ENCODE measurements at regions not wholly inside any gene's neighbourhood (a gene's known extent, or its start where the extent isn't known, plus 50 kb on each side); places are given as distances from the start of the nearest gene placed in this dataset.

DNA sequence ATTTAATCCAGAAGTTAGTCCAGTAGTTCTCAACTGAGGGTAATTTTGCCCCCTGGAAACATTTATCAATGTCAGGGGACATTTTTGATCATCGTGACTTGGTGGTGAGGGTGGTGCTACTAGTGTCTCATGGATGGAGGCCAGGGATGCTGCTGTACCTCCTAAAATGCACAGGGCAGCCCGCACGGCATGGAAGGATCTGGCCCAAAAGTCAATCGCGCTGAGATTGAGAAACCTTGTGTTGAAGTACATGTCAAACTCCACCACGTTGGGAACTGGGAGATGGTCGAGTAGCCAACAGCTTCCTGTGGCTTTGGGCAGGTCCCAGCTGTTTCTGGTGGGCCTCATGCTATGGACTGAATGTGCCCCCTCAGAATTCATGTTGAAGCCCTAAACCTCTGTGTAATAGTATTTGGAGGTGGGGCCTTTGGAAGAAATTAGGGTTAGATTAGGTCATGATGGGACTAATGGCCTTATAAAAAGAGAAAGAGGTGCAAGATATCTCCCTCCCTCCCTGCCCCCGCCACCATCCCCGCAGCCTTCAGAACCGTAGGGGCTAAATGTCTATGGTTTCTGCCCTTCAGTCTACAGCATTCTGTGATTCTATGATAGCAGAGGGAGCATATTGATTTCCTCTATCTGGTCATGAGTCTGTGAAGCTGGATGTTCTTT lies 259.7 kb downstream of the MYCN start:
- Histone ChIP-seq H2BK5ac (ENCODE audit: low read depth, low read length, poor library complexity, severe bottlenecking) (no peak overlapping the region), H2AK9ac (replicated peaks; ENCODE audit: low read depth, low read length, poor library complexity) (no peak overlapping the region), H3K14ac (replicated peaks; ENCODE audit: low read depth, low read length) (no peak overlapping the region), H3K56ac (ENCODE audit: extremely low read depth, insufficient read depth, low read length) (no peak overlapping the region), H2BK20ac (ENCODE audit: low read depth, low read length) (no peak overlapping the region), H3K9me3 (ENCODE audit: control insufficient read depth, insufficient read depth, low read length) (peaks cover 57% of the 10 kb centered on the region), H2BK120ac (ENCODE audit: low read depth, low read length) (no peak overlapping the region), H3K4me2 (ENCODE audit: low read depth, low read length) (no peak overlapping the region), H4K8ac (ENCODE audit: low read depth in 2 of 2, low read length in 2 of 2) (no peak overlapping the region), H3K9me1 (ENCODE audit: insufficient read depth, low read length) (no peaks in the 10 kb centered on the region), H2AFZ (replicated peaks; ENCODE audit: low read length, poor library complexity) (no peak overlapping the region), H3K27me3 (ENCODE audit: control insufficient read depth, insufficient read depth, low read length) (no peaks in the 10 kb centered on the region), H3K18ac (ENCODE audit: low read depth, low read length) (no peak overlapping the region), H3K79me1 (ENCODE audit: low read depth in 1 of 2, low read length in 2 of 2) (no peaks in the 10 kb centered on the region), H4K20me1 (ENCODE audit: insufficient read depth, low read length) (no peaks in the 10 kb centered on the region), H3K36me3 (ENCODE audit: control insufficient read depth, insufficient read depth, low read length) (no peaks in the 10 kb centered on the region), H3K4me1 (ENCODE audit: control insufficient read depth, insufficient read depth, low read length) (no peaks in the 10 kb centered on the region), H4K91ac (ENCODE audit: insufficient read depth, low read depth, low read length) (no peak overlapping the region), H2AK5ac (ENCODE audit: low read depth, low read length) (no peak overlapping the region), H3K27ac (ENCODE audit: insufficient read depth, low read length) (no peak overlapping the region), H3K23ac (ENCODE audit: low read depth, low read length) (no peak overlapping the region), H3K4me3 (ENCODE audit: insufficient read depth, low read depth, low read length) (no peak overlapping the region), H3K9ac (ENCODE audit: low read depth, low read length) (no peak overlapping the region), H2BK15ac (ENCODE audit: low read depth, low read length) (no peak overlapping the region), H3K4ac (ENCODE audit: low read depth, low read length) (no peak overlapping the region), H4K5ac (ENCODE audit: low read depth, low read length) (no peak overlapping the region)
- ChIA-PET POLR2A (ENCODE audit: unreplicated experiment) (no interaction called here), CTCF (no interaction called here)
- dilution Hi-C loops (cut with HindIII; ENCODE audit: low sequenced_read_pairs, unreplicated experiment) (no loop called here), intact Hi-C loops (cut with micrococcal nuclease) (no loop called here), in situ Hi-C loops (cut with MboI; ENCODE audit: low sequenced_read_pairs) (no loop called here)
- ATAC-seq (ENCODE audit: low read depth) (no peak), DNase-seq (no peak)
- BruUV-seq (replicated peaks), result no TSS peak
- TF ChIP-seq RAD21 (IDR thresholded peaks at IDR 0.05; ENCODE audit: low read length) (no peak), NFE2L2 (IDR thresholded peaks at IDR 0.05; ENCODE audit: low read depth, low read length) (no peak), RCOR1 (IDR thresholded peaks at IDR 0.05; ENCODE audit: insufficient replicate concordance, low read length) (no peak), MXI1 (IDR thresholded peaks at IDR 0.05; ENCODE audit: borderline replicate concordance, low read depth, low read length) (no peak), FOS (IDR thresholded peaks at IDR 0.05; ENCODE audit: low read depth, low read length) (no peak), CEBPB (IDR thresholded peaks at IDR 0.05; ENCODE audit: low read depth, low read length) (no peak), CHD1 (IDR thresholded peaks at IDR 0.05; ENCODE audit: low read depth, low read length) (no peak), SMC3 (IDR thresholded peaks at IDR 0.05; ENCODE audit: low read depth, low read length) (no peak), CTCF (conservative IDR thresholded peaks at IDR 0.05; ENCODE audit: low read depth, low read length) (no peak), MAZ (IDR thresholded peaks at IDR 0.05; ENCODE audit: borderline replicate concordance, low read depth, low read length) (no peak), POLR2A (IDR thresholded peaks at IDR 0.05; ENCODE audit: low read depth, low read length) (no peak), RFX5 (IDR thresholded peaks at IDR 0.05; ENCODE audit: low read depth, low read length) (no peak), BHLHE40 (IDR thresholded peaks at IDR 0.05; ENCODE audit: low read depth, low read length) (no peak), MAFK (IDR thresholded peaks at IDR 0.05; ENCODE audit: low read depth, low read length) (no peak)
- TF ChIP-seq, protein P1, sequence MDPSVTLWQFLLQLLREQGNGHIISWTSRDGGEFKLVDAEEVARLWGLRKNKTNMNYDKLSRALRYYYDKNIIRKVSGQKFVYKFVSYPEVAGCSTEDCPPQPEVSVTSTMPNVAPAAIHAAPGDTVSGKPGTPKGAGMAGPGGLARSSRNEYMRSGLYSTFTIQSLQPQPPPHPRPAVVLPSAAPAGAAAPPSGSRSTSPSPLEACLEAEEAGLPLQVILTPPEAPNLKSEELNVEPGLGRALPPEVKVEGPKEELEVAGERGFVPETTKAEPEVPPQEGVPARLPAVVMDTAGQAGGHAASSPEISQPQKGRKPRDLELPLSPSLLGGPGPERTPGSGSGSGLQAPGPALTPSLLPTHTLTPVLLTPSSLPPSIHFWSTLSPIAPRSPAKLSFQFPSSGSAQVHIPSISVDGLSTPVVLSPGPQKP (IDR thresholded peaks at IDR 0.05; ENCODE audit: borderline replicate concordance, low read depth, low read length), result no peak
- TF ChIP-seq, protein P2, sequence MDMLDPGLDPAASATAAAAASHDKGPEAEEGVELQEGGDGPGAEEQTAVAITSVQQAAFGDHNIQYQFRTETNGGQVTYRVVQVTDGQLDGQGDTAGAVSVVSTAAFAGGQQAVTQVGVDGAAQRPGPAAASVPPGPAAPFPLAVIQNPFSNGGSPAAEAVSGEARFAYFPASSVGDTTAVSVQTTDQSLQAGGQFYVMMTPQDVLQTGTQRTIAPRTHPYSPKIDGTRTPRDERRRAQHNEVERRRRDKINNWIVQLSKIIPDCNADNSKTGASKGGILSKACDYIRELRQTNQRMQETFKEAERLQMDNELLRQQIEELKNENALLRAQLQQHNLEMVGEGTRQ (IDR thresholded peaks at IDR 0.05; ENCODE audit: low read depth, low read length), result no peak
- no CpG with 5 or more reads among the region's 10 CpGs for WGBS, 2 experiments (ENCODE audit: extremely low coverage in 2 of 2, insufficient read length in 1 of 2)

Measured in IMR-90 (cell line).